ENCODE measurements at regions not wholly inside any gene's neighbourhood (a gene's known extent, or its start where the extent isn't known, plus 50 kb on each side); places are given as distances from the start of the nearest gene placed in this dataset.
"Not testable (repeated sequence)": the region's sequence is repeated elsewhere in the genome, so short reads cannot be mapped to it uniquely, and the experiment has no call there.

DNA sequence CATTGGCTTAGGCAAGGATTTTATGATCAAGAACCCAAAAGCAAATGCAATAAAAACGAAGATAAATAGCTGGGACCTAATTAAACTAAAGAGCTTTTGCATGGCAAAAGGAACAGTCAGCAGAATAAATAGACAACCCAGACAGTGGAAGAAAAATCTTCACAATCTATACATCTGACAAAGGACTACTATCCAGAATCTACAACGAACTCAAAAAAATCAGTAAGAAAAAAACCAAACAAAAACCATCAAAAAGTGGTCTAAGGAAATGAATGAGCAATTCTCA lies 109.5 kb upstream of the ETV3 start:
- not testable (repeated sequence) for DNase-seq

DNA sequence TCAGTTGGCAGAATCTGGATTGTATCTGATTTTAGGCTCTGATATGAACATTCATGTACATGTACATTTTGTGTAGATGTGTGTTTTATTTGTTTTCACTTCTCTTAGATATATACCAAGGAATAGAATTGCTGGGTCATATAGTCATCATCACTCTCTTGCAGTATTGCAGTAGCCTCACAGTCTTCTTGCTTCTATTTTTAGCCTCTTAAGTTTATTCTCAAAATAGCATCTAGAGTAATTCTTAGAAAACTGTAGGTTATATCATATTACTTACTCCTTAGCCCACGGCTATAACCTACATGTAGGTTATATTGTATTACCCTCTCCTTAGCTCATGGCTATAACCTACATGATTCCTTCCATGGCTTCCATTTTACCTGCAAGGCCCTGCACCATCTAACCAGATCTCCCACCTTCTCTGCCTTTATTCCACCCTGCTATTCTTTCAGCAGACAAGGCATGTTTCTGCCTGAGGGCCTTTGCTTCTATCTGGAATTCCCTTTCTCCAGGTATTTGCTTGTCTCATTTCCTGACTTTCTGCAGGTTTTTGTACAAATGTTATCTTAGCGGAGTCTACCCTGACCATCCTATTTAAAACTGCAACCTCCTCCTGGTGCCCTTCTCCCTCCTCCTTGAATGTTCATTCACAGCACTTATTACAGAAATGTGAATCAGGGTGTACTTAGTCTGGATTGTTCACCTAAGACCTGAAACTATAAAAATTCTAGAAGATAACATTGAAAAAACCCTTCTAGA lies 109.0 kb upstream of the ETV3 start:
- DNase-seq = no peak

DNA sequence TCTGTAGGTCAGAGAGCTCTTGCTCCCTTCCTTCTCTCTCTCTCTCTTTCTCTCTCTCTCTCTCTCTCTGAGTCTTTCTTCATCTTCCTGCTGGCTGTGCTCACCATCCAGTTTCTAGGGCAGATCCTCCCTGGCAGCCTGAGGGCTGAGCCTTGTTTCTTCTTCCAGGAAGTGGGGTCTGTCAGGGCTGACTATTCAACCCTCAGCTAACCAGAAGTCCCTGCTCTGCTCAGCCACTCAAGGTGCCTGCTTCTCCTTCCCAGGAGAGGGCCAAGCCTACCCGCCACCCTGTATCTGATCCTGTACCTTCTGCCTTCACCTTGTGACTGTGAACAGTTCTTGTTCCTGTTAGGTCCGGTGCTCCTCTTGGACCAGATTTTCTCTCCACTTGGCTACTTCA lies 107.6 kb upstream of the ETV3 start:
- DNase-seq = no peak

DNA sequence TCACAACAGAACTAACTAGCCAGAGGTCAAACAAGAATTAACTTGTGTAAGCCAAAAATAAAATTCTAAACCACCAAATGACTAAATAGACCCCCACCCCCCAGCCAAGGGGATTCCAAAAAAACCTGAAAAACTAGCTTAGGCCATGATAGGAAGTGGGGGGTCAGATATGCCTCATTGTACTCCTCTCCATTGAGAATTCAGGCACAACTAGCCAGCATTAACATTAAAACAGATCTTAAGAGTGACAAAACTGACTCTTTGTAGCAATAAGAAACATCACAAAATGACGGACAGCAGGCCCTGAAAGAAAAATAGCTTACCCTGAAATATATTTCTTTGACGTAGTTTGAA lies 103.0 kb upstream of the ETV3 start:
- DNase-seq = no peak

DNA sequence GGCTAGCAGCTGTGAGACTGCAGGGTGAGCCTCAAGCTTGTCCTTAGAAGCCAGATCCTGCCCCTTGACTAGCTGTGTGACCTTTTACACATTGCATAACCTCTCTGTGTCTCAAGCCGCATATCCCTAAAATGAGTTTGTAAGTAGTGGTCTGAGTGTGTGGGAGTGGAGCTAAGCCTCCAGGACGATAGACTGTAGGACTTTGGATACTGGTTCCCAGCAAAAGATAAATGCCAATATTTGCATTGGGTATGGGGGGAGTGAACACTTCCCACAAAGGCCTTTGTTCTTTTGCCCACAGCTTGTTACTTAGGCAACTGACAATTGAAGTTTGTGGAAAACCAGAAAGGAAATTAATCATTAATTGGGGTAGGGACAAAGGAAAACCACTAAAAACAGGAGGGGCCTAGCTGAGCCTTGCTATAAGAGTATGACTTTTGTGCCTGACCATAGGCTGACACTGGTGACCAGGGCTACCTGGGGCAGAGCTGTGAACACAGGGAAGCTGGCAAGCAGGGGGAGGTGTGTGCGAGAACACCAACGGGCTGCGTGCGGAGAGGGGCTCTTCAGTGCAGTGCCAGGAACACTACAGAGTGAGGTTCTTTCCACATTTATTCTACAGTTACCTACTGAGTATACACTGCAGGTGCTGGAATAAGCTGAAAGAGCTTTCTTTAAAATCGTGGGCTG lies 102.4 kb upstream of the ETV3 start:
- no peak for DNase-seq

DNA sequence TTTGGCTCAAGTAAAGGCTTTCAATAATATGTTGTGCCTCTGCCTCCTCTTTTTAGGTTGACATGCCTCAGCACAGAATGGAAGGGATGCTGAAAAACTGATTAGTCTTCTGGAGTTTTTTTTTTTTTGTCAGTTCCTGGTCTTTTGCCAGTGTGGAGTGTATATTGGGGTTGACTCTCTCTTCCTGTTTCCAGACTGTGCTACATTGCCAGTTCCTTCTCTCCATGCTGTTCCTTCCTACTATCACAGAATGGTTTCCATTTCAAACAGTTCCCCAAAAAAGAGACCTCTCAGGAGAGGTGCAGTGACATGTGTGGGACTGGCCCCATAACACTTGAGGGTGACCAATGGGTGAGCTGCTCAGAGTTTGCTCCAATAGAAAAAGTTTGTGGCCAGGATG lies 101.7 kb upstream of the ETV3 start:
- DNase-seq = no peak

DNA sequence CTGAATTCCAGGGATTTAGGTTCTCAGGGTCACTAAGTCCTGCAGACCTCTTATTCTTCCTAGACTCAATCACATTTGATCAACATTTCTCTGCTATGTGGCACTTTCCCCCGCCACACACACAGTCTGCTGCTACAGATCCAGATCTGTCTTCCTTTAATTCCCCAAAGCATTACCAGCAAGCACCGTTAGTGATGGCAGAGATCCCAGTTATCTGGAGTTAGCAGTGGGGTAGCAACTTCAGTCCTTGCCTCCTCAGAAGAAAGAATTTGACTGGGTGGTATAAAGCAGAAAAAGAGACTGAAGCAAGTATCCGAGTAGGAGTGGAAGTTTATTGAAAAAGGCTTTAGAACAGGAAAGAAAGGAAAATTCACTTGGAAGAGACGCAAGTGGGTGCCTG lies 100.4 kb upstream of the ETV3 start:
- DNase-seq = no peak

DNA sequence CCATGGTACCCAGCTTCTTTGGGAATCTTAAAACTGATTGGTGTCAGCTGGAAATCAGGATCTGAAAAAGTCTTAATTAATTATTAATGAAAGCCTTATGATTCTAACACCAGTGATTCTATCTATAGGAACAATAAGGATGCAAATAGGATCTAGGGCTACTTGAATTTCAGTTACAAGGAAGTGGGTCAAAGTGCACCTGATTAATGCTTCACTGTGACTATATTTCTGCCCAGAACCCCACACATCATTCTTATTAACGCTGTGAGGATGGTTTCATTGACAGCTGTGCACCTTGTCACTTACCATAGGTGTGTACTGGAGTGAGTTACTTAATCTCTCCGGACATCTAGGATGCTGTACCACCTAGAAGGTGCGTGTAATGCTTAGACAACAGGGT lies 99.8 kb upstream of the ETV3 start:
- DNase-seq = no peak

DNA sequence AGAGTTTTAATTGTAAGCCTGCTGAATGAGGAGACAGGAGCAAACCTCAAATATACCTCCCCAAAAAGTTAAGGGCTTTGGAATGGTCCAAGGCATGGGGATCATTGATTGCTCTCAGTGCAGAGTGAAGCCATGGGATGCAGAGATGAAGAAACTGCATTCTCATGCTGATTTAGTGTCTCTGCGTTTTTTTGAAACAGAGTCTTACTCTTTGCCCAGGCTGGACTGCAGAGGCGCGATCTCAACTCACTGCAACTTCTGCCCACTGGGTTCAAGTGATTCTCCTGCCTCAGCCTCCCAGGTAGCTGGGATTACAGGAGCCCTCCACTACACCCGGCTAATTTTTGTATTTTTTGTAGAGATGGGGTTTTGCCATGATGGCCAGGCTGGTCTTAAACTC lies 99.3 kb upstream of the ETV3 start:
- DNase-seq = no peak

DNA sequence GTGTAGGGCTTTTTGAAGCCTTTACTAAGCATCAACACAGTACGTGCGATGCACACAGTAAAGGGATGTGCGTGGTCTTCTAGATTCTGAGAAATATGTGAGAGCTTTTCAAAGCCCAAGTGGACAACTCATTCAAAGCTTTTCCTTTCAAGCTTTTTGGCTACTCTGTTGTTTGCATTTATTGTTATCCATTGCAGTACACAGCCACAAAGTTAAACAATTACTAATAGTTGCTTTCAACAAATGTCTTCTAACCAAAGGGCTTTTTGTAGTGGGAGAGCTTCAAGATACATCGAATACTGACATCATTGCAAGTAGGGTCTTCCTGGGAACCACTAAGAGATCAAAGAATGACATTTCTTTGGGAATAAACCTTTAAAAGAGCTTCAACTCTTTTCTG lies 97.9 kb upstream of the ETV3 start:
- DNase-seq = no peak

DNA sequence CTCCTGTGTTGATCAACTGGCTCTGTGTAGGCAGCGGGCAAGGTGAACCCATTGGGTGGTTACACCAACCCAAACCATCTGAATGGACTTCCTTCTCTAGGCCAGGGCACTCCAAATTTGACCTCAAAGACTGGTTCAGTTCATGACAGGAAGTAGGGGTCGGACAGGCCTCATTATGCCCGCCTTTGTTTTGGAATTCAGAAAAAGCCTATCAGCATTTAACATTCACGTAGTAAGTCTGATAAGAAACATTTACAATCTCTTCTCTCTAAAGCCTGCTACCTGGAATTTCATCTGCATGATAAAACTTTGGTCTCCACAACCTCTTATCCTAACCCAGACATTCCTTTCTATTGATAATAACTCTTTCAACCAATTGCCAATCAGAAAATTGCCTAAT lies 97.1 kb upstream of the ETV3 start:
- no peak for DNase-seq

DNA sequence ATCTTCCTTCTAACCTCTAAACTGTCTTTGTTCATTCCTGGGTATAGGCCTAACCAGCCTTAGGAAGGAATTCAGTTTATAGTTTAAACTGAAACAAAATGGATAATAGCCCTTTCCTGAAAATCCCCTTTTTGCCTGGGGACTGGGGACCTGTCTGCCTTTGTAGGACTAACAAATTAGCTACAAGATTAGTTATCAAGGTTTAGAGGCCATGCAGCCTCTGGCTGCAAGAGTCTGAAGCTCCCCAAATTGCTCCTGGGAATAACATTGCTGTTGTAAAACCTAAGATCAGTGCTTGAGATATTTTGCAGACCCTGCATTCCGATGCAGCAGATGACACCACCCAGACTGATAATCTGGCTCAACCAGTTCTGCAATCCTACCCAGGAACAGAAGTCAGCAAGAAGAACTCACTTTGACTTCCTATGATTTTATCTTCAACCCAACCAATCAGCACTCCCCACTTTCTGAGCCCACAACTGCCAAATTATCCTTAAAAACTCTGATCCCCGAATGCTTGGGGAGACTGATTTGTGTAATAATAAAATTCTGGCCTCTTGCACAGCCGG lies 96.6 kb upstream of the ETV3 start:
- DNase-seq = no peak

DNA sequence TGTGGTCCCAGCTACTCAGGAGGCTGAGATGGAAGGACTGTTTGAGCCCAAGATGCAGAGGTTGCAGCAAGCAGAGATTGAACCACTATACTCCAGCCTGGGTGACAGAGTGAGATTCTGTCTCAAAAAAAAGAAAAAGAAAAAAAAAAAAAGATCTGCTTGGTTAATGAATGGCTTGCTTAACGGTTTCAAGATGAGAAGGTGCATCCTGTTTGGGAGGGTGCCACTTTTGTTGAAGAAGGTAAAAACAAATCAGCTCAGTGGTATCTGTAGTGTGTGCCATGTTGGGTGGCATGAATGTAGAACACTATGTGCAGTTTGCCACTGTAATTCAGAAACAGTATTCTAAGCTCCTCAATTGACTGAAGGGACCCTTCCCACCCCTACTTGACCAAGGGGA lies 94.9 kb upstream of the ETV3 start:
- no peak for DNase-seq

DNA sequence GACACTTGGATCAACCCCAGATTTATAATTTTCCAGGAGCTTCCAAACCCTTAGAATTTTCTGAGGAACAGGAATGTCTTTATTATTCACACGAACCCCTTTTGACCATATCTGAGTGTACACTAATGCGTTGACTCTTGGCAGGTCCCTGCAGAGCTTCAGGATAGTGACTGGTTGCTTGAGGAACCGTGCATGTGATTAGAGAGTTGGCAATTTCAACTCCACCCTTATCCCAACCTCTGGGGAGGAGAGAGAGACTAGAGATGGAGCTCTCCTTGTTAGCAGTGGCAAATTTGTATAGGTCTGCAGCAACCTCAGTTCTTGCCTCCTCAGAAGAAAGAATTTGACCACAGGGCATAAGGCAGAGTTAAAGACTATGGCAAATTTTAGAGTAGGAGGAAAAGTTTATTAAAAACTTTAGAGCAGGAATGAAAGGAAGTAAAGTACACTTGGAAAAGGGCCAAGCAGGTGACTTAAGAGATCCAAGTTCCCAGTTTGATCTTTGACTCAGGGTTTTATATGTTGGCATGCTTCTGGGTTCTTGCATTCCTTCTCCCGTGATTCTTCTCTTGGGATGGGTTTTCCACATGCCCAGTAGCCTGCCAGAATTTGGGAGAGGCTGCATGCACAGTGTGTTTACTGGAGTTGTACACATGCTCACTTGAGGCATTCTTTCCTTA lies 93.8 kb upstream of the ETV3 start:
- DNase-seq = no peak

DNA sequence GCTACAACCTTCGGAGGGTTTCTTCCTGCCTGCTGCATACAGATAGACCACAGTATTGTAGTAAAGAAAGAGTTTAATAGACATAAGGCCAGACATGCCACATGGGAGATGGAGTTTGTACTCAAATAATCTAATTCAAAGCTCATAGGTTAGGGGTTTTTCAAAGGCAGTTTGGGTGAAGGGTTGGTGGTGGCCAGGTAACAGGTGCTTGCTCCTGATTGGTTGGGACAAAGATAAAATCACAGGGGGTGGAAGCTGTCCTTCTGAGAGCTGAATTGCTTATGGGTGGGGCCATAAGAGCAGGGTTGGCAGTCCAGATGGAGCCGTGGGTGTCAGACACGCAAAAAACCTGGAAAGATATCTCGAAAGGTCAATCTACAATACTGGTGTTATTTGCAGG lies 92.3 kb upstream of the ETV3 start:
- DNase-seq = no peak

DNA sequence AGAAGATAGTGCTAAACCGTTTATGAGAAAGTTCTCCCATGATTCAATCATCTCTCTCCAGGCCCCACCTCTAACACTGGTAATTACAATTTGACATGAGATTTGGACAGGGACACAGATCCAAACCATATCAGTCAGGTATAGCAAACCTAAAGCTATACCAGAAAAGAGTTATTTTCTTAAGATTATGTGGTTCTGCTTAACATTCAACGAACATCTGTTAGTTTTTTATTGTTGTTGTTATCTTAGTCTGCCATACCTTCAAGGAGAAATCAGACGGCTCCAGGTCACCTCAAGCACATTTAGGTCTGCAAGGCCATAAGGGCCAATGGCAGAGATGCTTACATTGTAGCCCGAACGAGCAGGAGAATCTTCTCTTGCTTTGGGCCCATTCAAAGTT lies 89.5 kb upstream of the ETV3 start:
- DNase-seq = no peak

DNA sequence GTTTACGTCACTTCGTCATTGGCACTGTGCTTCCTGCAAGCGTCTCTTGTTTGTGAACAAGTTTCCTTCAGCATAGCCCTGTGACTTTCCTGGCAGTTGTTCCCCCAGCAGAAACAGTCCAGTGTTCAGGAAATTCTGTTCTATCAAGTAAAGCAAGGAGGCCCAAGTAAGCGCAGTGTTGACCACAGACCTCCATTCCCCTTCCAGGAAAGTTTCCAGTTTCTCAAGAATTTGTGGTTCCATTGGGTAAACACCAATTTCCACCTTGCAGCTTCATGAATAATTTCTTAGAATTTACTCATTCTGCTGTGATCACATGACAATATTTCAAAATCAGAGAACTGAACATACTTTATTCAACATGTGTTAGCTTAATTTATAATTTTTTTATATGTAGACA lies 88.5 kb upstream of the ETV3 start:
- DNase-seq = no peak

DNA sequence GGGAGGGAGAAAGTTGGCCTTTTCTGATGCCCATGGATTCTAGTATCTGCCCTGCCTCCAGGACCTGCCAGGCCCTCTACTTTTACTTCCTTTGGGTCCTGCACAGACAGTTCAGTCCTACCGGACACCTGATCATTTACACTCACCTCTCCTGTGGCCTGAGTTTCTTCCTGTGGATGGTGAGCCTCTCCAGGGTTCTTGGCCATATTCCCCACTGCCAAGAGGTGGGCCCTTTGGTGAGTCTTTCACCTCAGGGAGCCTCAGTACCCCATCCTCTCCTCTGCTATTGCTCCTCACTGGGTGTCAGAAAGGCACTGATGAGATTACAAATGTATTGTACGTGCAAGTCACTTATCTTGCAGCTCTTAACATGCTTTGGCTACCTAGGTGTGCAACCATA lies 81.4 kb upstream of the ETV3 start:
- DNase-seq = no peak

DNA sequence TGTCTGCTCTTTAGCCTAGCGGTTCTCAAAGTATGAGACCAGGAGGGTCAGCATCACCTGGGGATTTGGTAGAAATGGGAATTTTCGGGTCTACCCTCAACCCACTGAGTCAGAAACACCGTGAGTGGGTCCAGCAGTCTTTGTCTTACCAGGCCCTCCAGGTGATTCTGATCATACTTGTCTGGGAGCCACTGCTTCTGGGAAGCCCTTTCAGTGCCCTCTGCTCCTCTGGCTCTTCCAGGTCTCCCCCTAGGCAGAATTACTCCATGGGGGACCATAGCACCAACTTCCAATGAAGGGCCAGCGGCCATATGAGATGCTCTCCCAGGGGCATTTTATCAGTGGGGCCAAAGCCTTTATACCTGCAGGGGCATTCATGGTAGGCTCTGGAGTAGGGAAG lies 81.0 kb upstream of the ETV3 start:
- no peak for DNase-seq

DNA sequence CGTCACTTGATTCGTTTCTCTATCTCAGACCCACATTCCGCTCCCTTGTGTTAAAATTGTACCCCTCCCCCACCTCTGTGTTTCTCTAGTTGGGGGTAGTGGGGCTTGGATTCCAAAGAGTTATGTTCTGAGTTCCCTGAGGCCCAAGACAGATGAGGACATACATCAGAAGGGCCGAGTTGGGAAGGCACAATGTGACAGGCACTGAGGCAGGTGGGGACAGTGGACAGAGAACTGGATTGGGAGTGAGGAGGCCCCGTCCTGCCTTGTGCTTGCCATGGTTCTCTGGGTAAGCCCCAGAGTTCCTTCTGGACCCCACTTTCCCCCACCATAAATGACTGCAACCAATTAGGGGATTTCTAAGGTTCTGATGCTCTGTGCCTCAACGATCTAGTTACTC lies 80.5 kb upstream of the ETV3 start:
- DNase-seq = no peak

DNA sequence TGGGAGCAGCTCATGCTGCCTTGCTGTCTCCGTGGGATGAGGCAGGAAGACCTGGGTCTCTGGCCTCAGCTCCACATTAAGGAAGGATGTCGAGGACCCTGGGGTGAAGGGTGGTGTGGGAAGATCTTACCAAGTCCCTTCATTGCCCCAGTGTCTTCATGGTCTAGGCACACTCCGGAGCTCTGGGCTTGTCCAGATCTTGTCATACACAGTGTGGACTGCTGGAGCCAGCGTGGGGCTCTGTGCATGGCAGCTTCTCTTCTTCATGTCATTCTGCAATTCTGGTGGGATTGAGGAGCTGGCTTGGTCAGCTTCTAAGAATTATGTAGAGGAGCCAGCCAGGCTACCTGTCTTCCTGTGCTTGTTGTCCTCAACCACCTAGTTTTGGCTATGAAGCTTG lies 79.3 kb upstream of the ETV3 start:
- no peak for DNase-seq

DNA sequence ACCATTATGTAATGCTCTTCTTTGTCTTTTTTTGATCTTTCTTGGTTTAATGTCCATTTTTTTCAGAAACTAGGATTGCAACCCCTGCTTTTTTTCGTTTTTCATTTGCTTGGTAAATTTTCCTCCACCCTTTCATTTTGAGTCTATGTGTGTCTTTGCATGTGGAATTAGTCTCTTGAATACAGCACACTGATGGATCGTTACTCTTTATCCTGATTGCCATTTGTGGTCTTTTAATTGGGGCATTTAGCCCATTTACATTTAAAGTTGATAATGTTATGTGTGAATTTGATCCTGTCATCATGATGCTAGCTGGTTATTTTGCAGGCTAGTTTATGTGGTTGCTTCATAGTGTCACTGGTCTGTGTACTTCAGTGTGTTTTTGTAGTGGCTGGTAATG lies 75.6 kb upstream of the ETV3 start:
- DNase-seq = no peak

DNA sequence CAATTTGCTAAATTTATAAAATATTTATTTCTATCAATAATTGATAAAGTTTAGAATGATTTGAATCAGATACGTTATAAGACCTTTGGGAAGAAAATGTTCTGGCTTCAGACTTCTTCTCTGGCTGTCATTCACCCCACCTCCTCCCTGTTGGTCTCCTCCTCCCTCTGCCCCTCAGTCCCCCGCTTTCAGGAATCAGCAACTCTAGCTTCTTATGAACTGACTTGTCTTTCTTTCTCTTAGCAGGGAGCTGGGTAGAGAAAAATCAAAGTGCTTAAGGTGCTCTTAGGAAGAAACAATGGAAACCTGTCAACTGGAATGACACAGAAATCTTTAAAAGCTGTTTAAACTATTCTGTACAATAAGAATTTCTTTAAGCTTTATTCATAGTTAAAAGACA lies 71.3 kb upstream of the ETV3 start:
- no peak for DNase-seq

DNA sequence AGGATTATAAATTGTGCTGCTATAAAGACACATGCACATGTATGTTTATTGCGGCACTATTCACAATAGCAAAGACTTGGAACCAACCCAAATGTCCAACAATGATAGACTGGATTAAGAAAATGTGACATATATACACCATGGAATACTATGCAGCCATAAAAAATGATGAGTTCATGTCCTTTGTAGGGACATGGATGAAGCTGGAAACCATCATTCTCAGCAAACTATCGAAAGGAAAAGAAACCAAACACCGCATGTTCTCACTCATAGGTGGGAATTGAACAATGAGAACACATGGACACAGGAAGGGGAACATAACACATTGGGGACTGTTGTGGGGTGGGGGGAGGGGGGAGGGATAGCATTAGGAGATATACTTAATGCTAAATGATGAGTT lies 67.8 kb upstream of the ETV3 start:
- DNase-seq = not testable (repeated sequence)

DNA sequence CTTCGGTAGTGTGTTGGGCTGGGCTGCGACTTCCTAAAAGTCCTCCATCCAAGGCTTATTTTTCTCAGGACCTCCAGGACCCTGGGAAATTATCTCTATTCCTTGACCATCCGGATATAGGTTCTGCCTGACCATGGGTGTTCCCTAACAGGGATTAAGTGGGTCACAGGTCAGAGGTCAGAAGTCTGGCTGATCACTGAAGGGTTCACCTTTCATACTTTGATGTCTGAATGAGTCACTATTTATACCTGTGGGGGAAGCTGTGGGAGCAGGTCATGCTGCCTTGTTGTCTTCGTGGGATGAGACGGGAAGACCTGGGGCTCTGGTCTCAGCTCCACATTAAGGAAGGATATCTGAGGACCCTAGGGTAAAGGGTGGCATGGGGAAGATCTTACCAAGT lies 65.0 kb upstream of the ETV3 start:
- no peak for DNase-seq
